ENCODE measurements at regions not wholly inside any gene's neighbourhood (a gene's known extent, or its start where the extent isn't known, plus 50 kb on each side); places are given as distances from the start of the nearest gene placed in this dataset.

- H3K27ac ChIP-seq (ENCODE audit: extremely low read length, insufficient read depth, low read length), result no peak overlapping the region
- no peak overlapping the region for H3K4me3 ChIP-seq (replicated peaks in 1 of 3; ENCODE audit: insufficient read depth in 1 of 3, low read depth in 2 of 3, low read length in 3 of 3)
- H4K20me1 ChIP-seq (ENCODE audit: insufficient read depth, low read length), result no peaks in the 10 kb centered on the region
- DNase-seq (ENCODE audit: low spot score), result no peak
- WGBS (ENCODE audit: low lambda C conversion rate), result 40% methylated on average over 3 of the region's 3 CpGs
- POLR2A ChIA-PET, result no interaction called here
- in situ Hi-C loops (cut with HindIII; ENCODE audit: extremely low pct_ligation_motif_present, low pct_unique_long_range_greater_than_20kb), result no loop called here
- no peaks in the 10 kb centered on the region for H3K4me1 ChIP-seq (ENCODE audit: insufficient read depth, low read length)
- no peak for ATAC-seq
- CTCF ChIA-PET (ENCODE audit: low intra/inter-chr PET ratio, low total read pairs), result no interaction called here
- no peak overlapping the region for H3K4me2 ChIP-seq (ENCODE audit: low read depth, low read length)
- no peak overlapping the region for H2AFZ ChIP-seq (ENCODE audit: low read length)
- no peak for FAIRE-seq
- H3K79me2 ChIP-seq (ENCODE audit: insufficient read depth, low read length), result no peaks in the 10 kb centered on the region
- H3K36me3 ChIP-seq (replicated peaks in 1 of 2; ENCODE audit: control insufficient read depth in 1 of 2, insufficient read depth in 2 of 2, low read length in 2 of 2), result no peaks in the 10 kb centered on the region
- no peaks in the 10 kb centered on the region for H3K9me3 ChIP-seq (ENCODE audit: low read length)
- BruUV-seq (replicated peaks), result no TSS peak
- no peaks in the 10 kb centered on the region for H3K27me3 ChIP-seq (ENCODE audit: control insufficient read depth in 1 of 2, insufficient read depth in 2 of 2, low read length in 2 of 2)
- no peak overlapping the region for H3K9ac ChIP-seq (ENCODE audit: insufficient read depth, low read depth, low read length)
- TF ChIP-seq SATB2 (CRISPR knock-in tag; IDR thresholded peaks at IDR 0.05) (no peak), AHDC1 (CRISPR knock-in tag; IDR thresholded peaks at IDR 0.05; ENCODE audit: borderline replicate concordance) (no peak), ATAD3A (CRISPR knock-in tag; IDR thresholded peaks at IDR 0.05) (no peak), ZNF451 (CRISPR knock-in tag; IDR thresholded peaks at IDR 0.05) (no peak), SOX6 (IDR thresholded peaks at IDR 0.05) (no peak), SOX6 (CRISPR knock-in tag; IDR thresholded peaks at IDR 0.05) (no peak), DNMT3B (CRISPR knock-in tag; conservative IDR thresholded peaks at IDR 0.05) (no peak), ZNF710 (CRISPR knock-in tag; IDR thresholded peaks at IDR 0.05; ENCODE audit: borderline replicate concordance) (no peak), ATF2 (CRISPR knock-in tag; IDR thresholded peaks at IDR 0.05) (no peak), ZNF264 (CRISPR knock-in tag; IDR thresholded peaks at IDR 0.05) (no peak), ZMAT3 (CRISPR knock-in tag; conservative IDR thresholded peaks at IDR 0.05) (no peak), CHCHD3 (CRISPR knock-in tag; IDR thresholded peaks at IDR 0.05) (no peak)
- intact Hi-C loops (cut with micrococcal nuclease; ENCODE audit: unreplicated experiment), result no loop called here
Measured at GRCh38 chr10:89873055-89873454, 171.7 kb downstream of the KIF20B start.

Measured in HepG2 (cell line).